Muscle layer of colon (tissue), 2 donors: ENCODE measurements at regions not wholly inside any gene's neighbourhood (a gene's known extent, or its start where the extent isn't known, plus 50 kb on each side); places are given as distances from the start of the nearest gene placed in this dataset.
"Not testable (repeated sequence)": the region's sequence is repeated elsewhere in the genome, so short reads cannot be mapped to it uniquely, and the experiment has no call there.

Experiments used
- H3K27ac ChIP-seq: one replicate; pipeline ENCODE4 v1.7.0; 2013; ENCODE audit warnings: low read depth, mild to moderate bottlenecking, low read length, moderate library complexity
- H3K27me3 ChIP-seq, 2 donors: one replicate each; pipeline ENCODE4 v1.7.0; 2013; ENCODE audit warnings: low read length in 2 of 2, mild to moderate bottlenecking in 2 of 2; ENCODE audit not compliant: insufficient read depth in 2 of 2, control insufficient read depth in 1 of 2
- H3K36me3 ChIP-seq: one replicate; pipeline ENCODE4 v1.7.0; 2013; ENCODE audit warnings: mild to moderate bottlenecking, low read length; ENCODE audit not compliant: insufficient read depth
- H3K4me1 ChIP-seq: one replicate; pipeline ENCODE4 v1.7.0; 2013; ENCODE audit warnings: mild to moderate bottlenecking, low read length; ENCODE audit not compliant: insufficient read depth
- H3K4me3 ChIP-seq, 2 donors: one replicate each; pipeline ENCODE4 v1.7.0; 2013; ENCODE audit warnings: low read length in 2 of 2, low read depth in 1 of 2, mild to moderate bottlenecking in 1 of 2, moderate library complexity in 1 of 2
- H3K9ac ChIP-seq: one replicate; pipeline ENCODE4 v1.7.0; 2013; ENCODE audit warnings: low read length
- H3K9me3 ChIP-seq: one replicate; pipeline ENCODE4 v1.7.0; 2013; ENCODE audit warnings: mild to moderate bottlenecking, low read length
- donor health status: abdominal sarcoma.
- donor health status: Adenocarcinoma of cecum.

DNA sequence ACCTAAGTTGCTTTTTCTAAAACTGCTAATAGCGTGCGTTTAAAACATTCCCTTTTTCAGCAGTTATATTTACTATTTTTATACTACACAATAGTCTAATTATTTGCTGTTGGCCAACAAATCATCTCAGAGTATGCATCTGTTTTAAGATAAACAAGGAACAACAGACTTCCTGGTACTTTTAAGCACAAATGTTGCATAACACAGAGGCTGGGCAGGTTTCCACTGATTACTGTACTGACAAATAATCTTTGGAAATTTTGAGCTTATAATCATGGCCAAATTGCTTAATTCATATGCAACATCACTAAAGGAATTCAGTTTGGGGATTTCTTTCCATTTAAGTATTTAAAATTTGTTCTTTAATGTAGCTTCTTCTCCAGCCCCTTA, 737.4 kb upstream of the SALL3 start:
- no peak overlapping the region for H3K4me3 ChIP-seq
- peaks cover 0 to 8% of the 10 kb centered on the region in 2 donors for H3K27me3 ChIP-seq

DNA sequence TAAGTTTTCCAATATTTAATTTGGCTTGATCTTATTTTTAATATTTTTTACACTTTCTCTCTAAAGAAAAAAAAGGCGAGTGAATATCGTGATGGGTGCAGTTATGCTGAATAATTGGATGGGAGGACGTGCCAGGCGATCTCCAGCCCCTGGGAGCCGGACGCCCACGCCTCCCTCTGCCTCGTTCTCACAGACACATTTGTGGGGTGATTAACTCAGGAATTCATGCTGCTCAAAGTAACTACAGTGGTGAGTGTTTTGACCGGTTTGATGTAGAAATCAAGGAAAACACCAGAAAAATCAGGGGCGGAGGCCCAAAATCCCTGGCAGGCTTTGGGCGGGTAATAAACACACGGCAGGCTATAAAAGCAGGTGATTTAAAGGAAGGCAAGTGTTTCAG, 736.8 kb upstream of the SALL3 start:
- Histone ChIP-seq H3K9me3 (no peaks in the 10 kb centered on the region), H3K27ac (no peak overlapping the region), H3K4me1 (no peaks in the 10 kb centered on the region), H3K9ac (no peak overlapping the region), H3K36me3 (no peaks in the 10 kb centered on the region), H3K27me3 (peaks cover 0 to 8% of the 10 kb centered on the region in 2 donors), H3K4me3 (no peak overlapping the region)

More for the DNA sequence above, 737.4 kb upstream of the SALL3 start:
- Histone ChIP-seq H3K27ac (no peak overlapping the region), H3K9me3 (no peaks in the 10 kb centered on the region), H3K4me1 (no peaks in the 10 kb centered on the region), H3K36me3 (no peaks in the 10 kb centered on the region), H3K9ac (no peak overlapping the region)

DNA sequence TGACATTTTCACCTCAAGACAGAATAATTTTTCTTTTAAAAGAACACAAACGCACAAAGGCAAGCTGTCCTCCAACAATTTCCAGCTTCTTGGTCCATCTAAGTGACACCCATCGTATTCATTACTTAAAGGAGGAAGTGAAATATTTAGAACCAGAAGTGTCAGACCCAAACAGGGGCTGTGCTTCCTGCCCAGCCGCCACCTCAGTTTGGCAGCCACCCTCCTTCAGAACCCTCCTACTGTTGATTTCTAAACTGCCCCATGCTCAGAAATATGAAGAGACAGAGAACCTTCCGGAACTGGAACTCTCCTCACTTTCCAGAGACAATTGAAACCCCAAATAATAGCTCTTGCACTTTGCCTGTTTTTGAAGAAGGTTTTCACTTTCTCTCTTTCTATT, 734.8 kb upstream of the SALL3 start:
- no peak overlapping the region for H3K27ac ChIP-seq
- no peaks in the 10 kb centered on the region for H3K36me3 ChIP-seq
- H3K9ac ChIP-seq: no peak overlapping the region
- peaks cover 0 to 8% of the 10 kb centered on the region in 2 donors for H3K27me3 ChIP-seq
- no peaks in the 10 kb centered on the region for H3K4me1 ChIP-seq
- no peak overlapping the region for H3K4me3 ChIP-seq
- H3K9me3 ChIP-seq: no peaks in the 10 kb centered on the region

DNA sequence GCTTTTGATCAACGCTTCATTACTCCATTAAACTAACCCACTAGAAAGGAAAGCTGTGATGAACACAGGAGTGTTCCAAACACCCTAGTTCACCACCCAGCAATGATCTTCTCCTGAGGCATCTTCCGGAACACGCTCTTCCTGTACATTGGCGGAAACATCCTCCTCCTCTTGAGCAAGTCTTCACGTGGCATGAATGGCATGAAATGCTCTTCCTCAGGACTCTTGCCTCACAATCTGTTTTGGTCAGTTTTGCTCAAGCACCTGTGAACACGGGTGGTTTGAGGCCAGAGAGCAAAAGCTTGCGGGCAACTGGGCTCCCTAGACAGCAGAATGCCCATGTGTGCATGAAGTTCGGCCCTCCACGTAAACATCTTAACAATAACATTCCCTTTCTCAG, 734.2 kb upstream of the SALL3 start:
- Histone ChIP-seq H3K36me3 (no peaks in the 10 kb centered on the region), H3K9ac (no peak overlapping the region), H3K27ac (no peak overlapping the region), H3K4me1 (no peaks in the 10 kb centered on the region), H3K4me3 (no peak overlapping the region), H3K27me3 (peaks cover 0 to 8% of the 10 kb centered on the region in 2 donors), H3K9me3 (no peaks in the 10 kb centered on the region)

DNA sequence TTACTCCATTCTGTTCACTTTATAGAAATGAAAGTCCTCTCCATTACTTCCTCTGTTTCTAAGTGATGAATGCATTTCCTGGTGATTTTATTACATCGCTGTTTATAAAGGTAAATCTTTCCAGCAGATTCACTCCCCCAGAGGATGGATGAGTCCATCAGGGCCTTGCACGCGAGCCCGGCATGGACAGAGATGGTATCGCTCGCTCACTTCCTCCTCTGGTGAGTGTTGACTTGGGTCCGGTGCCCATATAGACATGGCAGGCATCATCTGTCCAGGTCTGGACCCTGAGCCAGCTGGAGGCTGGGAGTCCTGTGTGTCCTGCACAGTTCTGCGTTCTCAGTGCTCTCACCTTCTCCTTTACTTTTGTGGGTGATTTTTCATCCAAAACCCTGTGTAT, 733.6 kb upstream of the SALL3 start:
- Histone ChIP-seq H3K9me3 (no peaks in the 10 kb centered on the region), H3K9ac (no peak overlapping the region), H3K27me3 (peaks cover 0 to 8% of the 10 kb centered on the region in 2 donors), H3K4me3 (no peak overlapping the region), H3K27ac (no peak overlapping the region), H3K4me1 (no peaks in the 10 kb centered on the region), H3K36me3 (no peaks in the 10 kb centered on the region)

DNA sequence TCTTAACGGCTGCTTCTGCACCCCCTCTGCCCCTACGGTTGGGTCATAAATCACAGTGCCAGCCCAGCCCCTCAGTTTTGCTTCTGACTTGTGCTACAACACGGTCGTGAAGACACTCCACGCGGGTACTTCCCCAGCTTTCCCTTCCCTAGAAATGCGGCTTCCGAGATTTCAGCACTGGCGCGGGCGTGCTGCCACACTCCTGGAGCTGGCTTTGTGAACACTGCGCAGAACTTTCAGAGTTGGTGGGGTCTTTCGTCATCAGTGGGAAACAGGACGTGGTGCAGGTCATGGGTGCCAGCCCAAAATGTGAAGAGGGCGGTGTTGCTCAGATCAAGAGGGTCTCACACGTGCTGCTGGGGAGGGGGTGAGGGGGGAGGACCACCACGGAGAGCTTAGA, 733.0 kb upstream of the SALL3 start:
- H3K27me3 ChIP-seq: peaks cover 0 to 8% of the 10 kb centered on the region in 2 donors
- no peaks in the 10 kb centered on the region for H3K36me3 ChIP-seq
- H3K4me3 ChIP-seq: no peak overlapping the region
- no peaks in the 10 kb centered on the region for H3K4me1 ChIP-seq
- no peak overlapping the region for H3K27ac ChIP-seq
- no peaks in the 10 kb centered on the region for H3K9me3 ChIP-seq
- no peak overlapping the region for H3K9ac ChIP-seq

DNA sequence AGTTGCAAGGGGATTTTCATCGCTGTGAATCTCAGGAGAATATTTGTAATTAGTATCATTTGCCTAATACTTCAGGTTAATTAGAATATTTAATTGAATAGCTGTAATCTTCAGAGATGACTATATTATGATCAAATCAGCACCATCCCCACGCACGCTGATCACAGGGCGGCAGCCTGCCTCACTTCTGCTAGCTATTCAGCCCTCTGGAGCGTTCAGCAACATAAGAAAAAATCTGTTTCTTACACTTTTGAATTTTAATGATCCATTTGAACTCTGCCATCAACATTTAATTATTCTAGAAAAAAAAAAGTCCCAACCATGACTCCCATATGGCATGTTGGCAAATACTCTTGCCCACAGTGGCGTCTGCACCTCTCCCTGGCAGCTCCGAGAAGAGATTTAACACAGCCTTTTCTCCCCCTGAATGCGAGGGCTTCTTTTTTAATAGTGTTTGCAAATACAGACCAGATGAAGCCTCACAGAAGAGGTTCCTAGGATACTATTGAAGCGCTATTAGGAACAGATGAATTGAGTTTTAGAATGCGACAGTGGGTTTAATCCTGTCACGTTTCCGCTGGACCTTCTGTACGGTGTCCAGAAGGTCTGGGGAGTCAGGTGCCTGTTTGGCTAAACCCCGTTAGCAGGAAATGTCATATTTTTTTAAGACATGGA, 731.9 kb upstream of the SALL3 start:
- no peak overlapping the region for H3K4me3 ChIP-seq
- peaks cover 0 to 8% of the 10 kb centered on the region in 2 donors for H3K27me3 ChIP-seq
- no peak overlapping the region for H3K9ac ChIP-seq
- no peaks in the 10 kb centered on the region for H3K9me3 ChIP-seq
- no peaks in the 10 kb centered on the region for H3K4me1 ChIP-seq
- H3K27ac ChIP-seq: no peak overlapping the region
- no peaks in the 10 kb centered on the region for H3K36me3 ChIP-seq

DNA sequence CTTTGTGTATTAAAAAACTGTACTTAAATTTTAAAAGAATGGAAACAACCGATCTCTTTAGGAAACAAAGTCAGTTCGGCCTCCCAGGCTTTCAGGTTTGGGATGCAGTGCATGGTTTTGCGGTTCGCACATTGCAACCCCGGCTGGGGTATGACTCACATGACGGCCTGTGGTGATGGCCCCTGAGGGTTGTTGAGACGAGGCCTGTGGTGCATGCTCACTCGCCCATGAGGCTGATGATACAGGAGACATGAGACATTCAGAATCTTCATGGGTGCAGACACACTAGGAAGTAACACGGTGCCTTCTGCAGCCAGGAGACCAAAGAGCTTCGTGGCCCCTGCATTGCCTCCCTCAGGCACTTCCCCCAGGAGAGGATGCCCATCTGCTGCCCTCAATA, 724.6 kb upstream of the SALL3 start:
- no peaks in the 10 kb centered on the region for H3K27me3 ChIP-seq
- no peaks in the 10 kb centered on the region for H3K9me3 ChIP-seq
- no peak overlapping the region for H3K4me3 ChIP-seq
- no peak overlapping the region for H3K9ac ChIP-seq
- no peaks in the 10 kb centered on the region for H3K4me1 ChIP-seq
- no peak overlapping the region for H3K27ac ChIP-seq
- no peaks in the 10 kb centered on the region for H3K36me3 ChIP-seq

DNA sequence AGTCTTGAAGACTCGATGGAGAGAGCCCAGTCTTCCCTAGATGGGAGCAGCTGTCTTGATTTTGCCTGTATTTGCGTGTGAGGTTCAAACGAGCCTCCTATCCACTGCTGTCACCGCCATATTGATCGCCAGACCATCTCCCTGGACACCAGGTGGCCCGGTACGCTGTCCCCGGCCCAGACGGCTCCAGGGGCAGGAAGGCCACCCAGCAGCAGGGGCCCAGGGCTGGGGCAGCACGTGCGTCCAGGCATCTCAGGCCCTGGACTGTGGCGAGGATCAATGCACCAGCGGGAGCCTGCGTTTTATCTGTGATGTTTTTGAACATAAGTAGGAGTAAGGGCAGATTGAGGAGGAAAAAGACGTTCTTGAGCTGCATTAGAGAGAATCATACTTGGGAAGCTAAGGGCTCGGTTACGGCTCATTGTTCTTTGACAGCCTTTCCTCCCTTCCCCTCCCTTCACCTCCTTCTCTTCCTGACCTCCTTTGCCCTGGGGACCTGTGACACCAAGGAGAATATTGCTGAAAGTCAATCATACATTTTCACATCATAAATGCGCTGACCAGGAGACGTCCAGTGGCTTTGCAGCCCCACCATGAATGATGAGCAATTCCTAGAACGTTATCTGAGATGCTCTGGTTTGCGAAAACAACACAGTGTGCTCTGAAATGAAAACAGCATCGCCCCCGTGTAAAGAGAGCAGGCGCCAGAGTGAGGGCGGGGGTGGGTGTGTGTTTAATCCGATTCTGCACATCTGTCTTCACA, 711.2 kb upstream of the SALL3 start:
- no peaks in the 10 kb centered on the region for H3K9me3 ChIP-seq
- no peaks in the 10 kb centered on the region for H3K4me1 ChIP-seq
- no peak overlapping the region for H3K4me3 ChIP-seq

DNA sequence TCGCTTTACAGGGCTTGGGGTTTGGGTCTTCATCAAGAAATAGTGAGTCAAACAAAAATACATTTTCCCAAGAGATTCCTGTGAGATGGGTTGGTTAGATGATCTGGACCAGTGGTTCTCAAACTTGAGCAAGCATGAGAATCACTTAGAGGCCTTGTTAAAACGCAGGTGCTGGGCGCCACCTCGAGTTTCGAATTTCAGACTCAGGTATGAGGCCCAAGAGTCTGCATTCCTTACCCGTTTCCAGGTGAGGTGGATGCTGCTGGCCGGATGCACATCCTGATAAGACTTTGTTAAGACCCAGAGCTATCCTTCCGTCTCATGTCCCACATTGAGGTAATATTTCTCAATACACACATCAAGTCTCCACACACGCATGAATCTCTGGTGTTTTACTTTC, 707.8 kb upstream of the SALL3 start:
- Histone ChIP-seq H3K9me3 (no peaks in the 10 kb centered on the region), H3K4me1 (no peaks in the 10 kb centered on the region), H3K4me3 (no peak overlapping the region), H3K36me3 (no peaks in the 10 kb centered on the region), H3K27ac (no peak overlapping the region), H3K27me3 (no peaks in the 10 kb centered on the region), H3K9ac (no peak overlapping the region)

More for the DNA sequence above, 711.2 kb upstream of the SALL3 start:
- Histone ChIP-seq H3K27ac (no peak overlapping the region), H3K9ac (no peak overlapping the region), H3K36me3 (no peaks in the 10 kb centered on the region), H3K27me3 (no peaks in the 10 kb centered on the region)

DNA sequence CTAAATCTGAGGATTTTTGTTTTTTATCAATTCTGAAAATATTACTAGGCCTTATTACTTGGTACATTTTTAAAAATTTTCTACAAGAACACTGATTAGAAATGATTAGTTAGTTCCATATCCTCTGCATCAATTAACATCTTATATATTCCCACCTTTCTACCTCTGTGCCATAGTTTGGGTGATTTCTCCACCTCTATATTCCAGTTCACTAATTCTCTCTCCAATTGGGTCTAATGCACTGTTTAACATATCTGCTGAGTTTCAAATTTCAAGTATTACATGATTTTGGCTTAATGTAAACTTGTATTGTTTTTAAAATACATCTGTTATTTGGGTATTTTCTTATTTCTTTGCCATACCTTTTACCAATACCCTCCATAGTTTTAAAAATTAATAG, 705.7 kb upstream of the SALL3 start:
- Histone ChIP-seq H3K9me3 (no peaks in the 10 kb centered on the region), H3K27ac (no peak overlapping the region), H3K4me3 (no peak overlapping the region), H3K36me3 (no peaks in the 10 kb centered on the region), H3K9ac (no peak overlapping the region), H3K27me3 (no peaks in the 10 kb centered on the region), H3K4me1 (no peaks in the 10 kb centered on the region)

DNA sequence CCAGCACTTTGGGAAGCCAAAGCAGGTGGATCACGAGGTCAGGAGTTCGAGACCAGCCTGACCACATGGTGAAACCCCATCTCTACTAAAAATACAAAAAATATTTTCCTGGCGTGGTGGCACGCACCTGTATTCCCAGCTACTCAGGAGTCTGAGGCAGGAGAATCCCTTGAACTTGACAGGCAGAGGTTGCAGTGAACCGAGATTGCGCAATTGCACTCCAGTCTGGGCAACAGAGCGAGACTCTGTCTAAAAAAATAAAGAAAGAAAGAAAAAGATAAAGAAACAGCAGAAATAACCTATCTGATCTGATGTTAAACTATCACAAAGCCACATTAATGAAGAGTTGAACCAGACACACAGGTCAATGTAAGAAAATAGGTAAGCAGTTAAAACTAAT, 696.2 kb upstream of the SALL3 start:
- H3K4me1 ChIP-seq, H3K36me3 ChIP-seq, H3K9me3 ChIP-seq, H3K27me3 ChIP-seq, H3K27ac ChIP-seq, H3K4me3 ChIP-seq, H3K9ac ChIP-seq: not testable (repeated sequence)
